MM.1S (cell line): ENCODE measurements at regions not wholly inside any gene's neighbourhood (a gene's known extent, or its start where the extent isn't known, plus 50 kb on each side); places are given as distances from the start of the nearest gene placed in this dataset.

ENCODE experiments used
- DNase-seq: peaks from one replicate; pipeline ENCODE4 v3.0.0-alpha.2; 2015
- H2AFZ ChIP-seq: fragments of 300-600 bp; sonication (generic); 2 replicates; pipeline ENCODE4 v1.6.0; 2016; ENCODE audit warnings: antibody characterized with exemption, low read length
- H3F3A ChIP-seq: fragments of 300-600 bp; sonication (generic); 2 replicates; pipeline ENCODE4 v1.6.1; 2016; ENCODE audit warnings: mild to moderate bottlenecking, antibody characterized with exemption, low read length, moderate library complexity, mixed read lengths; ENCODE audit not compliant: insufficient read depth
- H3K27ac ChIP-seq: fragments of 300-600 bp; sonication (generic); 2 replicates; pipeline ENCODE4 v1.5.1; 2016; ENCODE audit warnings: mild to moderate bottlenecking, low read length
- H3K27me3 ChIP-seq: fragments of 300-600 bp; sonication (generic); replicated peaks from 2 replicates; pipeline ENCODE4 v1.6.0; 2016; ENCODE audit warnings: low read length; ENCODE audit not compliant: insufficient read depth
- H3K36me3 ChIP-seq: fragments of 300-600 bp; sonication (generic); replicated peaks from 2 replicates; pipeline ENCODE4 v1.6.1; 2016; ENCODE audit warnings: mild to moderate bottlenecking, low read length, mixed read lengths; ENCODE audit not compliant: insufficient read depth
- H3K4me1 ChIP-seq: fragments of 300-600 bp; sonication (generic); 2 replicates; pipeline ENCODE4 v1.6.1; 2016; ENCODE audit warnings: low read length, mixed read lengths
- H3K4me2 ChIP-seq: fragments of 300-600 bp; sonication (generic); 2 replicates; pipeline ENCODE4 v1.6.0; 2016; ENCODE audit warnings: low read depth, low read length
- H3K4me3 ChIP-seq: fragments of 300-600 bp; sonication (generic); 2 replicates; pipeline ENCODE4 v1.5.1; 2016; ENCODE audit warnings: low read length, mixed read lengths
- H3K79me2 ChIP-seq: fragments of 300-600 bp; sonication (generic); 2 replicates; pipeline ENCODE4 v1.6.1; 2016; ENCODE audit warnings: mixed run types, low read length, mixed read lengths
- H3K9ac ChIP-seq: fragments of 300-600 bp; sonication (generic); 2 replicates; pipeline ENCODE4 v1.6.1; 2016; ENCODE audit warnings: low read length, mixed read lengths
- H3K9me2 ChIP-seq: fragments of 300-600 bp; sonication (generic); replicated peaks from 2 replicates; pipeline ENCODE4 v1.6.1; 2016; ENCODE audit warnings: mild to moderate bottlenecking, low read length, mixed read lengths; ENCODE audit not compliant: insufficient read depth
- H3K9me3 ChIP-seq: fragments of 300-600 bp; sonication (generic); replicated peaks from 2 replicates; pipeline ENCODE4 v1.6.1; 2016; ENCODE audit warnings: mild to moderate bottlenecking, low read length, mixed read lengths; ENCODE audit not compliant: insufficient read depth
- H4K20me1 ChIP-seq: fragments of 300-600 bp; sonication (generic); 2 replicates; pipeline ENCODE4 v1.6.1; 2016; ENCODE audit warnings: mild to moderate bottlenecking, low read length, moderate library complexity, mixed read lengths; ENCODE audit not compliant: insufficient read depth
- CTCF ChIP-seq: fragments of 300-600 bp; sonication (generic); IDR thresholded peaks from 2 replicates; pipeline ENCODE4 v1.5.1; 2016; ENCODE audit warnings: antibody characterized with exemption, low read length, mixed read lengths
- EZH2 ChIP-seq: fragments of 300-600 bp; sonication (generic); optimal IDR thresholded peaks from 2 replicates; pipeline ENCODE3; 2017; ENCODE audit warnings: low read depth, mild to moderate bottlenecking, antibody characterized with exemption, low read length, mixed read lengths
- EZH2phosphoT487 ChIP-seq: fragments of 300-600 bp; sonication (generic); IDR thresholded peaks from 2 replicates; pipeline ENCODE4 v1.6.1; 2018; ENCODE audit warnings: antibody characterized with exemption, low read length

GRCh38 chr18:29057703-29058102, 880.8 kb upstream of the CDH2 start:
- TF ChIP-seq EZH2: no peak
- TF ChIP-seq EZH2phosphoT487: no peak
- TF ChIP-seq CTCF: no peak
- H3K27ac ChIP-seq: no peak overlapping the region
- H2AFZ ChIP-seq: no peak overlapping the region
- no peak overlapping the region for H3K4me3 ChIP-seq
- H3K4me2 ChIP-seq: no peak overlapping the region
- H3K79me2 ChIP-seq: no peaks in the 10 kb centered on the region
- H3K9me3 ChIP-seq: no peaks in the 10 kb centered on the region
- H3F3A ChIP-seq: no peaks in the 10 kb centered on the region
- H3K36me3 ChIP-seq: no peaks in the 10 kb centered on the region
- no peak for DNase-seq
- no peaks in the 10 kb centered on the region for H4K20me1 ChIP-seq
- no peak overlapping the region for H3K9ac ChIP-seq
- no peaks in the 10 kb centered on the region for H3K9me2 ChIP-seq
- H3K27me3 ChIP-seq: no peaks in the 10 kb centered on the region
- H3K4me1 ChIP-seq: no peaks in the 10 kb centered on the region

GRCh38 chr18:29056800-29057199, 879.9 kb upstream of the CDH2 start:
- H2AFZ ChIP-seq: no peak overlapping the region
- no peaks in the 10 kb centered on the region for H3K9me3 ChIP-seq
- H3K4me2 ChIP-seq: no peak overlapping the region
- TF ChIP-seq CTCF (no peak), EZH2 (no peak), EZH2phosphoT487 (no peak)
- no peaks in the 10 kb centered on the region for H3K36me3 ChIP-seq
- no peaks in the 10 kb centered on the region for H3K79me2 ChIP-seq
- no peaks in the 10 kb centered on the region for H3K27me3 ChIP-seq
- H3F3A ChIP-seq: no peaks in the 10 kb centered on the region
- no peak overlapping the region for H3K27ac ChIP-seq
- H3K9ac ChIP-seq: no peak overlapping the region
- no peaks in the 10 kb centered on the region for H3K9me2 ChIP-seq
- DNase-seq: no peak
- no peaks in the 10 kb centered on the region for H4K20me1 ChIP-seq
- no peaks in the 10 kb centered on the region for H3K4me1 ChIP-seq
- no peak overlapping the region for H3K4me3 ChIP-seq

GRCh38 chr18:29041976-29042375, 865.0 kb upstream of the CDH2 start:
- H3F3A ChIP-seq: no peaks in the 10 kb centered on the region
- H3K4me3 ChIP-seq: no peak overlapping the region
- no peak overlapping the region for H3K4me2 ChIP-seq
- H3K9ac ChIP-seq: no peak overlapping the region
- no peaks in the 10 kb centered on the region for H3K9me3 ChIP-seq
- H3K36me3 ChIP-seq: no peaks in the 10 kb centered on the region
- no peak for TF ChIP-seq EZH2
- TF ChIP-seq EZH2phosphoT487: no peak
- no peak for TF ChIP-seq CTCF
- H3K27ac ChIP-seq: no peak overlapping the region
- no peaks in the 10 kb centered on the region for H4K20me1 ChIP-seq
- no peak for DNase-seq
- no peaks in the 10 kb centered on the region for H3K27me3 ChIP-seq
- H3K79me2 ChIP-seq: no peaks in the 10 kb centered on the region
- no peak overlapping the region for H2AFZ ChIP-seq
- no peaks in the 10 kb centered on the region for H3K9me2 ChIP-seq
- no peaks in the 10 kb centered on the region for H3K4me1 ChIP-seq
